T-helper 2 cell treated with Interferon-gamma antibody and Interleukin-4, amounts not matched to agents 5 μg/mL and 100 μg/mL, for 36 hours (primary cell): ENCODE measurements at regions not wholly inside any gene's neighbourhood (a gene's known extent, or its start where the extent isn't known, plus 50 kb on each side); places are given as distances from the start of the nearest gene placed in this dataset.
"Not testable (repeated sequence)": the region's sequence is repeated elsewhere in the genome, so short reads cannot be mapped to it uniquely, and the experiment has no call there.

Experiments
- DNase-seq: peaks from one replicate; pipeline ENCODE4 v3.0.0; 2021; ENCODE audit warnings: low spot score
- H3K27ac Mint-ChIP-seq: one replicate; pipeline ENCODE4 v1.8.0; 2021; ENCODE audit warnings: mild to moderate bottlenecking, mixed read lengths
- H3K27me3 Mint-ChIP-seq: one replicate; pipeline ENCODE4 v1.8.0; 2021; ENCODE audit warnings: low read depth, mixed read lengths
- H3K36me3 Mint-ChIP-seq: one replicate; pipeline ENCODE4 v1.8.0; 2021; ENCODE audit warnings: low read depth, mixed read lengths
- H3K4me1 Mint-ChIP-seq: one replicate; pipeline ENCODE4 v1.8.0; 2021; ENCODE audit warnings: low read depth, mixed read lengths
- H3K4me3 Mint-ChIP-seq: one replicate; pipeline ENCODE4 v1.8.0; 2022; ENCODE audit warnings: mild to moderate bottlenecking, moderate library complexity, mixed read lengths
- H3K9me3 Mint-ChIP-seq: one replicate; pipeline ENCODE4 v1.8.0; 2021; ENCODE audit warnings: mixed read lengths

DNA sequence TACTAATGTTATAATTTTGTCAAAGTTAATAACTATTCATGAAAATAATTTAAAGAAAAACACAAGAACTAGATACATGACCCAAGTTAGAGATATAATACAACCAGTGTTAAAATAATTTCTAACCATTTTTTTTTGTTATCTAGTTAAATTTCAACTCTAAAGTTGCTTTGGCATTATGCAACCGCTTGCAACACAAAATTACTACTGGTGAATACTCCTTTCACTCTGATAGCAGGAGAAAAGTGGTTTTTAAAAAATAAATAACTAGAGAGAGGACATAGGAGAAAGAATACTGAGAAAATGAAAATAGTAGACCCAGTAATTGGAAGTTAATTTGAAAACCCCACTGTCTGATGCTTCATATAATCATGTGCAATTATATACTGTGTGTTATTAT lies 622.4 kb upstream of the GRIN3A start:
- H3K4me3 Mint-ChIP-seq = no peak overlapping the region
- DNase-seq = no peak
- H3K9me3 Mint-ChIP-seq = peaks cover 20% of the 10 kb centered on the region
- H3K4me1 Mint-ChIP-seq = no peaks in the 10 kb centered on the region
- no peak overlapping the region for H3K27ac Mint-ChIP-seq
- H3K36me3 Mint-ChIP-seq = no peaks in the 10 kb centered on the region
- H3K27me3 Mint-ChIP-seq = no peaks in the 10 kb centered on the region

DNA sequence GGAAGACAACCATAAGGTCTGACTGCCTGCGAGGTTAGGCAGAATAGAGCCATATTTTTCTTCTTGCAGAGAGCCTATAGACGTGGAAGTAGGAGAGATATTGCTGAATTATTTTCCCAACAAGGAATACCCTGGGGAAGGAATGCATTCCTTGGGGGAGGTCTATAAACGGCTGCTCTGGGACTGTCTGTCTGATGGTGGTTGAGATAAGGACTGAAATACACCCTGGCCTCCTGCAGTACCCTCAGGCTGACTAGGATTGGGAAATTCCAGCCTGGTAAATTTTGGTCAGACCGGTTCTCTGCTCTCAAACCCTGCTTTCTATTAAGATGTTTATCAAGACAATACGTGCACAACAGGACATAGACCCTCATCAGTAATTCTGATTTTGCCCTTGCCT lies 617.5 kb upstream of the GRIN3A start:
- Mint-ChIP-seq H3K9me3 (peaks cover 31% of the 10 kb centered on the region), H3K4me3 (no peak overlapping the region), H3K36me3 (no peaks in the 10 kb centered on the region), H3K27me3 (no peaks in the 10 kb centered on the region), H3K27ac (no peak overlapping the region), H3K4me1 (no peaks in the 10 kb centered on the region)
- DNase-seq = no peak

DNA sequence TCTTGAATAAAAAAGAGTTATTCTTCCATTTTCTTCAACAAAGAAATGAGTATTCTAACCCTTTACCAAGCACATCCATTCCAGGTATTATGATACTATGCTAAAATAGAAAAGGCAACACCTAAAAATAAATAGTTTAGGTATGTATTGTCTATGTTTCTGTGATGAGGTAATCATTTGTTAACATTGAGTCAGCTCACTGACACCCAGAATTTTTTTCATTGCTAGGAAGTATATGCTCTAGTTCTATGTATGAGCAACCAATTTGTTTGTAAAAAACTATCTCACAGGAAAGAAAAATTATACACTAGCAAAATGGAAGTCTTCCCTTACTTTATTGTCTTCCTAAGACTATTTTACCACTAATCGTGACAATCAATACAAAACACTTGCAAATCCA lies 615.6 kb upstream of the GRIN3A start:
- Mint-ChIP-seq H3K4me3 (no peak overlapping the region), H3K9me3 (peaks cover 33% of the 10 kb centered on the region), H3K27me3 (no peaks in the 10 kb centered on the region), H3K27ac (no peak overlapping the region), H3K4me1 (no peaks in the 10 kb centered on the region), H3K36me3 (no peaks in the 10 kb centered on the region)
- no peak for DNase-seq

DNA sequence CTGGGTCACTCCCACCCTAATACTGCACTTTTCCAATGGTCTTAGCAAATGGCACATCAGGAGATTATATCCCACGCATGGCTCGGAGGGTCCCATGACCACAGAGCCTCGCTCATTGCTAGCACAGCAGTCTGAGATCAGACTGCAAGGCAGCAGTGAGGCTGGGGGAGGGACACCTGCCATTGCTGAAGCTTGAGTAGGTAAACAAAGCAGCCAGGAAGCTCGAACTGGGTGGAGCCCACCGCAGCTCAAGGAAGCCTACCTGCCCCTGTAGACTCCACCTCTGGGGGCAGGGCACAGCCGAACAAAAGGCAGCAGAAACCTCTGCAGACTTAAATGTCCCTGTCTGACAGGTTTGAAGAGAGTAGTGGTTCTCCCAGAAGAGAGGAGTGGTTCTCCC lies 599.0 kb upstream of the GRIN3A start:
- not testable (repeated sequence) for DNase-seq, H3K36me3 Mint-ChIP-seq, H3K4me3 Mint-ChIP-seq, H3K27me3 Mint-ChIP-seq, H3K4me1 Mint-ChIP-seq, H3K27ac Mint-ChIP-seq
- H3K9me3 Mint-ChIP-seq = peaks cover 26% of the 10 kb centered on the region

DNA sequence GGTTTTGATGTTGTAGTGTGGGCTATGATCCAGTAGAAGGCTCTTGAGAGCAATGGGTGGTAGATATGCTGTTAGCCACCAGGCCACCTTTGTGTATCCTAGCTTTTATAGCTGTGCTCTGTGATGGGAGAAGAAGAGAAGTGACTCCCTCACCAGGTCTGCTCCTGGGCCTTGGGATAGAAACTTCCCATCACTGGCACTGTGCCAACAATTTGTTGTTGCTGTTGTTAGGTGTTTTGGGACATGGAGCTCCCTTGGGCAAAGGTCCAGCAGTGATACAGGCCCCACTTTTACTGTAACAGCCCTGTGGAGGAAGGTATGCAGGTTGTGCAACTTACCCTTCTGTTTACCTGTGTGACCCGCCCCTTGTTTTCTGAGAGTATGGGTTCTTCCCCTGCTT lies 570.9 kb upstream of the GRIN3A start:
- no peaks in the 10 kb centered on the region for H3K27me3 Mint-ChIP-seq
- no peak for DNase-seq
- no peaks in the 10 kb centered on the region for H3K36me3 Mint-ChIP-seq
- H3K9me3 Mint-ChIP-seq = peaks cover 37% of the 10 kb centered on the region
- no peak overlapping the region for H3K27ac Mint-ChIP-seq
- no peak overlapping the region for H3K4me3 Mint-ChIP-seq
- no peaks in the 10 kb centered on the region for H3K4me1 Mint-ChIP-seq

DNA sequence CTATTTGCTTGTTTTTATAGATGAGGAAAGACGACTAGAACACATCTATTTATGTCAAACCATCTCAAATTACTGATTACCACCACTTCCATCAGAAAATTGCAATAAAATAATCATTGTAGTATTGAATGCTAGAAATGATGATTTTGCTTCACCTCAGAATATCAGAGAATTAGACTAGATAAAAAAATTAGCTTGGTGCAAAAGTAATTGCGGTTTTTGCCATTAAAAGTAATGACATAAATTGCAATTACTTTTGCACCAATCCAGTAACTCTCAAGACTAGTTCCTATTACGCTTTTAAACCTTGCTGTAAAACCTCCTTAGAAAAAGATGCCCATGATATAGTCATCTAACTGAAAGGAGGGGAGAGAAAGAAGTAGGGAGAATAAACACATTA lies 556.7 kb upstream of the GRIN3A start:
- no peaks in the 10 kb centered on the region for H3K27me3 Mint-ChIP-seq
- no peak overlapping the region for H3K27ac Mint-ChIP-seq
- peaks cover 10% of the 10 kb centered on the region for H3K9me3 Mint-ChIP-seq

DNA sequence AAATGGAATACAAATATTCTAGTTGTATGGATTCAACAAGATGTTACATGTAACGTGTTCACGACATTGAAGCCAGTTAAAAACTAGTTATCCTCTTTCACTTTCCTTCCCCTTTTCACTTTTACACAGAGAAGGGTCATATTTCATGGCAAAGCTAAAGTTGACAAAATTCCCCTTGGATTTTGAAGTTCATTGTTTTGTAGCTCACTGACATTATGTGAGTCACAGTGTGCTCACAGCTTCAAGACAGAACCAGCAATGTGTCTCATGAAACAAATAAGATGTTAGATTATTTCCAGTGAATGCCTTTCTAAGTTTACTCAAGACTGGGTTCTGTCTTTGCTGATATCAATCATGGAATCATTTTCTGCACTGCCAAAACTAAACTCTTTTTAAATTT lies 535.5 kb upstream of the GRIN3A start:
- DNase-seq = no peak
- Mint-ChIP-seq H3K4me3 (no peak overlapping the region), H3K36me3 (no peaks in the 10 kb centered on the region), H3K4me1 (no peaks in the 10 kb centered on the region), H3K27me3 (no peaks in the 10 kb centered on the region), H3K9me3 (peaks cover 23% of the 10 kb centered on the region), H3K27ac (no peak overlapping the region)

More for the DNA sequence above, 556.7 kb upstream of the GRIN3A start:
- Mint-ChIP-seq H3K36me3 (no peaks in the 10 kb centered on the region), H3K4me3 (no peak overlapping the region), H3K4me1 (no peaks in the 10 kb centered on the region)
- DNase-seq = no peak

DNA sequence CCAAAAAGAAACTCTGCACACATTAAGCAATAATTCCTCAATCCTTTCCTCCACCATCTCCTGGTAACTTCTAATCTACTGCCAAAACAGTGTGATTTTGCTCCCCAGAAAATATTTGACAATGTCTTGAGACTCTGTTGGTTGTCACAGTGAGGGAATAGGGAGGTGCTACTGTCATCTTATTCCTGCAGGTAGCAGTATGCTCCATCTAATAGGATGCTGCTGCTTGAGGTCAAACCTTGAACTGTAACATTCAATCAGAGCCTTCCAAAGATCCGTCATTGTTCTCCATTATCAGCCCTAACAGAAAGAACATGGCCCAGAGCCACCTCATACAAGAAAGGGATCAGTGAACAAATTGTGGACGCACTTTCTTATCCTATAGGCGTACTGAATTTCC lies 514.7 kb upstream of the GRIN3A start:
- Mint-ChIP-seq H3K4me1 (no peaks in the 10 kb centered on the region), H3K27me3 (no peaks in the 10 kb centered on the region), H3K36me3 (no peaks in the 10 kb centered on the region), H3K27ac (no peak overlapping the region), H3K9me3 (peaks cover 5% of the 10 kb centered on the region), H3K4me3 (no peak overlapping the region)
- no peak for DNase-seq

DNA sequence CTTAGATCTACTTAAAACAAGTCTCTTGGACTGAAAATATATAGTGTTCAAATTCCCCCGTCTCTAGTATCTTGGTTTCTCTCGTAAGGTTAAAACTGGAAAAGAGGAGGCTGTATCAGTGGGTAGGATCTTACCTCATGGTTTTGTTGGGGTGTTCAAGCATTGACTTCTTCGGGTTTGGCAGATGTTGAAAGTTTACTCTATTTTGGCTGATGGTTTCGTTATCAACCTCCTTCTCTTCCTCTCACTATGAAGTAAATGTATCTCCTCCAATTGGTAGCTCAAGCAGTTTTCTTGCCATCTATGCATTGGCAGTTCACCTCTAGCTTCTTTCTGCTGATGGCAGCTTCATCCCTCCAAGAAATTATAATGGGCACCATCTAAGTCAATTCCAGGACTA lies 506.5 kb upstream of the GRIN3A start:
- Mint-ChIP-seq H3K27me3 (no peaks in the 10 kb centered on the region), H3K36me3 (no peaks in the 10 kb centered on the region), H3K27ac (no peak overlapping the region), H3K4me1 (no peaks in the 10 kb centered on the region), H3K9me3 (no peaks in the 10 kb centered on the region), H3K4me3 (no peak overlapping the region)
- DNase-seq = no peak

DNA sequence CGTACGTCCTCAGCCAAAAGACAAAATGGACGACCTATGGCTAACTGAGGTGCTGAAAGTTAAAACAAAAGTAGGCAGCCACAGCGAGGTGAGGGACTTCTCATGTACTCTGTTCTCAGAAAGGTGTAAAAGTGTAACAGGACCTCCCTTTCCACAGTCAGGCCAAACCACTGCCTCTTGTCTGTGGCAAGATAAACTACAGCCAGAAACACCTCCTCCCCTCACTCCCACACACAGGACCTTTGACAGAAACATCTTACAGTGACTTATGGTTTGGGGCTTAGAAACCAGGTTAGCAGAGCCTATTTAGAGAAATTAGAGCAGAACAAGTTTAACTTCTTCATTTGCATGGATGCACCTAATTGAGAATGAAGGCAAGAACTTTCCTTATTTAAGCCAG lies 499.1 kb upstream of the GRIN3A start:
- no peak for DNase-seq
- Mint-ChIP-seq H3K27me3 (no peaks in the 10 kb centered on the region), H3K36me3 (no peaks in the 10 kb centered on the region), H3K27ac (no peak overlapping the region), H3K4me1 (no peaks in the 10 kb centered on the region), H3K4me3 (no peak overlapping the region), H3K9me3 (no peaks in the 10 kb centered on the region)

DNA sequence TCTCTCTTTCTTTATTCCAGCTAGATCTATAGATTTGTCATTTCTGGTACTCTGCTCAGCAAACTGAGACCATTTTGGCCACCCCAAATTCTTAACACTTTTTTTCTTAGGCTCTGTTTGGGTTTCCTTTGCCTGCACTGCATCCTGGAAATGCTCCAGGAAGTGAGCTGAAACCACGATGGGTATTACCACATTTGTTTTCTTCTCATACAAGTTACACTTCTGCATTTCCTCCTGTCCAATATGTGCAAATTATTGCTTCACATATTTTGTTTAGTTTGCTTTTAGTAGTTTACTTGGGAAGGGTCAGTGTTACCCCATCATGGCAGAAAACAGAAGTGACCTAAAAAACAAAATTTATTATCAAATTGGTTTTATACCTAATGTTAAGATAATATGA lies 498.6 kb upstream of the GRIN3A start:
- no peaks in the 10 kb centered on the region for H3K9me3 Mint-ChIP-seq
- no peaks in the 10 kb centered on the region for H3K27me3 Mint-ChIP-seq
- no peaks in the 10 kb centered on the region for H3K36me3 Mint-ChIP-seq
- no peaks in the 10 kb centered on the region for H3K4me1 Mint-ChIP-seq
- no peak overlapping the region for H3K27ac Mint-ChIP-seq
- no peak for DNase-seq
- no peak overlapping the region for H3K4me3 Mint-ChIP-seq

DNA sequence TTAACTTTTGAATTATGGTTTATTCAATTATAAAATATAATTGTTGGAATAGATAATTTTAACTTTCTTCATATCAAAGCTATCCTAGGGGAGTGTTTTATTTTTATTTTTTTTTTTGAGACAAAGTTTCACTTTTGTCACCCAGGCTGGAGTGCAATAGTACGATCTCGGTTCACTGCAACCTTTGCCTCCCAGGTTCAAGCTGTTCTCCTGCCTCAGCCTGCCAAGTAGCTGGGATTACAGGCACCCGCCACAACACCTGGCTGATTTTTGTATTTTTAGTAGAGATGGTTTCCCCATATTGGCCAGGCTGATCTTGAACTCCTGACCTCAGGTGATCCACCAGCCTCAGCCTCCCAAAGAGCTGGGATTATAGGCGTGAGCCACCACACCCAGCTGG lies 489.0 kb upstream of the GRIN3A start:
- H3K9me3 Mint-ChIP-seq, H3K4me3 Mint-ChIP-seq, H3K4me1 Mint-ChIP-seq, H3K27me3 Mint-ChIP-seq, H3K36me3 Mint-ChIP-seq, H3K27ac Mint-ChIP-seq, DNase-seq: not testable (repeated sequence)

DNA sequence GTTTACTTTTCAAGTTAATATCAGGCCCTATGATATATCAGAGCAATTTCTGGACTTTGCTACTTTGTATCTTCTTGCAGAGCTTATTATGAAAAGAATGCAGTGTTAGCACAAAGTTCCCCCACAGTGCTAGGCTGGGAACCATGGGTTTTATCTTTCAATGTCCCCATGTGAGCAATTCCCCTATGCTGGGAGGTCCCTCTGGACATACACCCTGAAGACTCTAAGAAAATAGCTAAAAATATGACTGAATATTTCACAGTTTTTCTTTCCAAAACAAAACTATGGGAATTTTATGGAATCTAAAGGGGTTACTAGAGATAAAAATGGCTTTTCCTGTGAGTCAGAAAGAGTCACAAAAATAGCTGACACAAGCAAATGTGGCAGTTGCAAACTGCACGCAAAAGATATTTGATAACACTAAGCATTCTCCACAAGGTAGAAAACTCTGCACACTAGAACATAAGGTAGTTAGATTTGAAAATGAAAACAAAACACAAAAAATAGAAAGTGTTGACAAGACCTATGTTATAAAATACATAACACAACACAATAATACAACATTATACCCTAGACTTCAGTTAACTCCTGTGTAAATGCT lies 487.5 kb upstream of the GRIN3A start:
- Mint-ChIP-seq H3K36me3 (no peaks in the 10 kb centered on the region), H3K27me3 (no peaks in the 10 kb centered on the region), H3K4me3 (no peak overlapping the region), H3K4me1 (no peaks in the 10 kb centered on the region), H3K9me3 (peaks cover 4% of the 10 kb centered on the region), H3K27ac (no peak overlapping the region)
- DNase-seq = no peak

DNA sequence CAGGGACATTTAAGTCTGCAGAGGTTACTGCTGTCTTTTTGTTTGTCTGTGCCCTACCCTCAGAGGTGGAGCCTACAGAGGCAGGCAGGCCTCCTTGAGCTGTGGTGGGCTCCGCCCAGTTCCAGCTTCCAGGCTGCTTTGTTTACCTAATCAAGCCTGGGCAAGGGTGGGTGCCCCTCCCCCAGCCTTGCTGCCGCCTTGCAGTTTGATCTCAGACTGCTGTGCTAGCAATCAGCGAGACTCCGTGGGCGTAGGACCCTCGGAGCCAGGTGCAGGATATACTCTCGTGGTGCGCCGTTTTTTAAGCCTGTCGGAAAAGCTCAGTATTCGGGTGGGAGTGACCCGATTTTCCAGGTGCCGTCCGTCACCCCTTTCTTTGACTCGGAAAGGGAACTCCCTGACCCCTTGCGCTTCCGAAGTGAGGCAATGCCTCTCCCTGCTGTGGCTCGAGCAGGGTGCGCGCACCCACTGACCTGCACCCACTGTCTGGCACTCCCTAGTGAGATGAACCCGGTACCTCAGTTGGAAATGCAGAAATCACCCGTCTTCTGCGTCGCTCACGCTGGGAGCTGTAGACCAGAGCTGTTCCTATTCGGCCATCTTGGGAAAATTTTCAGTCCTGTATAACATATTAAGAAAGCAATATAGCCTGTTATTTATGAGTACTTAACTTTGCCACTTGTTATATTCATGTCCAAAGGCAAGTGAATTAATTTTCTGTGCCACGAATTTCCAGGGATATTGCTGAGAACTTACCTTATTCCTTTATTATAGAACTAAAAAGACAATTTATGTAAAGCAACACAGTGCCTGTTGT lies 485.1 kb upstream of the GRIN3A start:
- not testable (repeated sequence) for H3K4me3 Mint-ChIP-seq, H3K36me3 Mint-ChIP-seq, H3K4me1 Mint-ChIP-seq, DNase-seq, H3K9me3 Mint-ChIP-seq, H3K27me3 Mint-ChIP-seq, H3K27ac Mint-ChIP-seq

DNA sequence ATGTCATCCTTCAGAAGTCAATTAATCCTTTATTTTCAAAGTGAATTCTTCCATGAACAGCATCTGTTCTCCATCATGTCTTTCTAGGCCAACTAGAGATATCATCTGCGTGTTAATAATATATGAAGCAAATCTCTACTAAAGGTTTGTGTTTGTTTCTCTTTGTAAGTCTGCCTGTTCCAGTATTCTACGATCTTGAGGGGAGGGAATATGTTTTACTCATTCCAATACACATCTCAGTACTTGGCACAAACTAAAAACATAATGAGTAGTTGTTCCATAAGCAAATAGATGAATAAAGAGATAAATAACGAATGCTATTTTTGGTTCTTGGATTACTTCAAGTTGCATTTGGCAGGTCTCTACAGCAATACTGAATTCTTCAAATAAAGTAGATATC lies 470.7 kb upstream of the GRIN3A start:
- DNase-seq = no peak
- no peak overlapping the region for H3K27ac Mint-ChIP-seq
- H3K4me1 Mint-ChIP-seq = no peaks in the 10 kb centered on the region
- H3K27me3 Mint-ChIP-seq = no peaks in the 10 kb centered on the region
- no peak overlapping the region for H3K4me3 Mint-ChIP-seq
- H3K36me3 Mint-ChIP-seq = no peaks in the 10 kb centered on the region
- H3K9me3 Mint-ChIP-seq = no peaks in the 10 kb centered on the region
